HEK293T (cell line): ENCODE measurements at regions not wholly inside any gene's neighbourhood (a gene's known extent, or its start where the extent isn't known, plus 50 kb on each side); places are given as distances from the start of the nearest gene placed in this dataset.
"Not testable (repeated sequence)": the region's sequence is repeated elsewhere in the genome, so short reads cannot be mapped to it uniquely, and the experiment has no call there.

ENCODE experiments used
- CTCF ChIA-PET: fragments of 350-600 bp; formaldehyde crosslinking; extraction: SDS; loops from one replicate; lab custom pipeline; 2021; ENCODE audit warnings: antibody characterized with exemption, inconsistent platforms; lab: Yijun Ruan, JAX
- POLR2A ChIA-PET: fragments of 350-600 bp; formaldehyde crosslinking; extraction: SDS; loops from one replicate; lab custom pipeline; 2020; ENCODE audit warnings: antibody characterized with exemption, inconsistent platforms; lab: Yijun Ruan, JAX
- DNase-seq: peaks from one replicate; pipeline ENCODE4 v3.0.0; 2012; ENCODE audit warnings: mixed read lengths; ENCODE audit errors: extremely low spot score
- ARNT ChIP-seq: fragments of 450-650 bp; IDR thresholded peaks from 2 replicates; pipeline ENCODE4 v1.6.1; 2017; ENCODE audit warnings: mild to moderate bottlenecking
- BHLHE40 ChIP-seq: fragments of 450-650 bp; IDR thresholded peaks from 2 replicates; pipeline ENCODE4 v1.6.1; 2016; ENCODE audit warnings: mild to moderate bottlenecking, moderate library complexity, borderline replicate concordance
- CTBP1 ChIP-seq: fragments of 450-650 bp; IDR thresholded peaks from 2 replicates; pipeline ENCODE4 v1.6.1; 2016; ENCODE audit warnings: borderline replicate concordance
- ELF4 ChIP-seq: fragments of 450-650 bp; IDR thresholded peaks from 2 replicates; pipeline ENCODE4 v1.6.1; 2017; ENCODE audit warnings: antibody characterized with exemption
- FOXA1 ChIP-seq: fragments of 450-650 bp; IDR thresholded peaks from 2 replicates; pipeline ENCODE4 v1.6.1; 2016; ENCODE audit warnings: mild to moderate bottlenecking
- FOXK2 ChIP-seq: fragments of 450-650 bp; IDR thresholded peaks from 2 replicates; pipeline ENCODE4 v1.6.1; 2016; ENCODE audit warnings: mild to moderate bottlenecking
- FOXM1 ChIP-seq: fragments of 450-650 bp; IDR thresholded peaks from 2 replicates; pipeline ENCODE4 v1.6.1; 2017; ENCODE audit warnings: mild to moderate bottlenecking, borderline replicate concordance
- HDGF ChIP-seq: fragments of 450-650 bp; IDR thresholded peaks from 2 replicates; pipeline ENCODE4 v1.6.1; 2017; ENCODE audit warnings: antibody characterized with exemption, borderline replicate concordance
- L3MBTL2 ChIP-seq: fragments of 450-650 bp; conservative IDR thresholded peaks from 2 replicates; pipeline ENCODE4 v1.6.1; 2016; ENCODE audit warnings: mild to moderate bottlenecking
- LEF1 ChIP-seq: fragments of 450-650 bp; IDR thresholded peaks from 2 replicates; pipeline ENCODE4 v1.6.1; 2017; ENCODE audit warnings: mild to moderate bottlenecking, borderline replicate concordance
- NFRKB ChIP-seq: fragments of 450-650 bp; IDR thresholded peaks from 2 replicates; pipeline ENCODE4 v1.6.1; 2016; ENCODE audit warnings: mild to moderate bottlenecking, moderate library complexity
- SP1 ChIP-seq: fragments of 450-650 bp; IDR thresholded peaks from 2 replicates; pipeline ENCODE4 v1.6.1; 2017
- SUZ12 ChIP-seq: fragments of 450-650 bp; IDR thresholded peaks from 2 replicates; pipeline ENCODE4 v1.6.1; 2016; ENCODE audit warnings: mild to moderate bottlenecking
- TARDBP ChIP-seq: fragments of 450-650 bp; IDR thresholded peaks from 2 replicates; pipeline ENCODE4 v1.6.1; 2016
- ZNF384 ChIP-seq: fragments of 450-650 bp; IDR thresholded peaks from 2 replicates; pipeline ENCODE4 v1.6.1; 2016
- TF ChIP-seq, protein P1 (sequence below): fragments of 450-650 bp; IDR thresholded peaks from 2 replicates; pipeline ENCODE4 v1.6.1; 2016

GRCh38 chr20:29313481-29313880 is 1944.0 kb upstream of the DEFB115 start:
- CTCF ChIA-PET: interaction anchor here (0.6 kb wide), 1 partner anchor 1938 kb away, joined by 3 read pairs; no protein-coding TSS in a partner anchor
- DNase-seq: no peak
- POLR2A ChIA-PET: no interaction called here
- TF ChIP-seq, protein P1, sequence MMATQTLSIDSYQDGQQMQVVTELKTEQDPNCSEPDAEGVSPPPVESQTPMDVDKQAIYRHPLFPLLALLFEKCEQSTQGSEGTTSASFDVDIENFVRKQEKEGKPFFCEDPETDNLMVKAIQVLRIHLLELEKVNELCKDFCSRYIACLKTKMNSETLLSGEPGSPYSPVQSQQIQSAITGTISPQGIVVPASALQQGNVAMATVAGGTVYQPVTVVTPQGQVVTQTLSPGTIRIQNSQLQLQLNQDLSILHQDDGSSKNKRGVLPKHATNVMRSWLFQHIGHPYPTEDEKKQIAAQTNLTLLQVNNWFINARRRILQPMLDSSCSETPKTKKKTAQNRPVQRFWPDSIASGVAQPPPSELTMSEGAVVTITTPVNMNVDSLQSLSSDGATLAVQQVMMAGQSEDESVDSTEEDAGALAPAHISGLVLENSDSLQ: no peak
- no peak for TF ChIP-seq LEF1
- TF ChIP-seq SP1: no peak
- no peak for TF ChIP-seq BHLHE40
- TF ChIP-seq FOXM1: no peak
- TF ChIP-seq ARNT: no peak
- no peak for TF ChIP-seq ELF4
- no peak for TF ChIP-seq NFRKB
- TF ChIP-seq L3MBTL2: no peak
- no peak for TF ChIP-seq FOXA1
- no peak for TF ChIP-seq SUZ12
- TF ChIP-seq CTBP1: no peak
- TF ChIP-seq HDGF: no peak
- no peak for TF ChIP-seq ZNF384
- no peak for TF ChIP-seq TARDBP
- TF ChIP-seq FOXK2: no peak

- TF ChIP-seq ELF4 (no peak), L3MBTL2 (no peak), BHLHE40 (no peak), FOXK2 (no peak), SP1 (no peak), NFRKB (no peak), LEF1 (no peak), FOXM1 (no peak), HDGF (no peak), SUZ12 (no peak), TARDBP (no peak), FOXA1 (no peak), ZNF384 (no peak), ARNT (no peak), CTBP1 (no peak)
- TF ChIP-seq, protein P1: no peak
- ChIA-PET POLR2A (no interaction called here), CTCF (no interaction called here)
- no peak for DNase-seq
Observed at GRCh38 chr20:29314294-29314693, 1943.2 kb upstream of the DEFB115 start.

GRCh38 chr20:29318871-29319461 is 1938.5 kb upstream of the DEFB115 start:
- ChIA-PET POLR2A (no interaction called here), CTCF (no interaction called here)
- DNase-seq: no peak
- TF ChIP-seq SUZ12 (no peak), FOXM1 (no peak), ARNT (no peak)

- TF ChIP-seq ELF4: no peak
- no peak for TF ChIP-seq TARDBP
- no peak for TF ChIP-seq ARNT
- no peak for TF ChIP-seq ZNF384
- no peak for TF ChIP-seq SP1
- no peak for TF ChIP-seq LEF1
- TF ChIP-seq, protein P1: no peak
- TF ChIP-seq SUZ12: no peak
- TF ChIP-seq FOXK2: no peak
- TF ChIP-seq L3MBTL2: no peak
- TF ChIP-seq NFRKB: no peak
- TF ChIP-seq BHLHE40: no peak
- TF ChIP-seq CTBP1: no peak
- TF ChIP-seq FOXM1: no peak
- TF ChIP-seq HDGF: no peak
- TF ChIP-seq FOXA1: no peak
- no peak for DNase-seq
- POLR2A ChIA-PET: no interaction called here
- CTCF ChIA-PET: no interaction called here
Observed at GRCh38 chr20:29319725-29320124, 1937.7 kb upstream of the DEFB115 start.

- DNase-seq, CTCF ChIA-PET, POLR2A ChIA-PET: not testable (repeated sequence)
Observed at GRCh38 chr20:29320216-29320949, 1937.1 kb upstream of the DEFB115 start.

DNA sequence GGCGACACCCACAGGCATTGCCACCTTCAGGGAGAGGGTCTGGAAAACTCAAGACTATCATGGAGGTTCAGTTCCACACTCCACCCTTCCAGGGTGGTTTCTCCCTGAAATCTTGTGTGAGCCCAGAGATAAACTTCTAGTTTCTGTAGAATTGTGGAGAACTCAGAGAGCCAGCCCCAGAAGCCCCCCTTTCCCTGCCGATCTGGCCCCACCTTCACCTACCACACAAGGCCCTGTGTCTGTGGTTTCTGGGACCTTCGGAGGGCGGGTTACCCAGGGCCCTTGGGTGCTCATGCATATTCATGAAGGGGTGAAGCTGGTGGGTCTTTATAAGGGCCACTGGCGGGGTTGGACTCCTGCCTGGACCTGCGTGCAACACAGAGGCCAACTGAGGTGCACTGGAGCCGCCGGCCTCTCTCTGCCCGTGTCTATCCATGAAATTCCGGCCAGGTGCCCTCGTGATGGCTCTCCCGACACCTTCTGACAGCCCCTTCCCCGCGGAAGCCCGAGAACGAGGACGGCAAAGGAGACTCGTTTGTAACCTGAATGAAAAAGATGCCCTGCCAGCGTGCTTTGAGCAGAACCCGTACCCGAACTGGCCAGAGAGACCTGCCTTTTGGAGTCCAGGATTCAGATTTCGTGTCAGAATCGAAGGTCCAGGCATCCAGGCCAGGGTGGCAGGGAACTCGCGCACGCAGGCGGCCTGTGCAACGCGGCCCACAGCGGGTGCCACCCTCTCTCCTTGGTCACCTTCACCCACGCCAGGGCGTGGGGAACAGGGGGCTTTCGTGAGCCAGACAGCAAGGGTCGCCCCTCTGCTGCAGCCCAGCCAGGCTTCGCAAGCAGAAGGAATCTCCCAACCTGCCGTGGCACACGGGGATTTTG is 1933.6 kb upstream of the DEFB115 start:
- CTCF ChIA-PET, POLR2A ChIA-PET, DNase-seq: not testable (repeated sequence)

GRCh38 chr20:29324516-29325303 is 1932.8 kb upstream of the DEFB115 start:
- CTCF ChIA-PET, DNase-seq, POLR2A ChIA-PET: not testable (repeated sequence)
